Activated naive CD8-positive, alpha-beta T cell (primary cell): ENCODE measurements at regions not wholly inside any gene's neighbourhood (a gene's known extent, or its start where the extent isn't known, plus 50 kb on each side); places are given as distances from the start of the nearest gene placed in this dataset.
"Not testable (repeated sequence)": the region's sequence is repeated elsewhere in the genome, so short reads cannot be mapped to it uniquely, and the experiment has no call there.

Experiments
- H3K27ac Mint-ChIP-seq: one replicate; pipeline ENCODE4 v1.8.0; 2021; ENCODE audit warnings: mixed read lengths
- H3K27me3 Mint-ChIP-seq: one replicate; pipeline ENCODE4 v1.8.0; 2021; ENCODE audit warnings: mixed read lengths
- H3K36me3 Mint-ChIP-seq: one replicate; pipeline ENCODE4 v1.8.0; 2021; ENCODE audit warnings: mixed read lengths
- H3K4me1 Mint-ChIP-seq: one replicate; pipeline ENCODE4 v1.8.0; 2021; ENCODE audit warnings: low read depth, mixed read lengths
- H3K4me3 Mint-ChIP-seq: one replicate; pipeline ENCODE4 v1.8.0; 2021; ENCODE audit warnings: mild to moderate bottlenecking, mixed read lengths
- H3K9me3 Mint-ChIP-seq: one replicate; pipeline ENCODE4 v1.8.0; 2021; ENCODE audit warnings: low read depth, mixed read lengths

GRCh38 chr9:102434545-102434944 lies 560.6 kb upstream of the CYLC2 start:
- H3K4me1 Mint-ChIP-seq: no peaks in the 10 kb centered on the region
- H3K27me3 Mint-ChIP-seq: no peaks in the 10 kb centered on the region
- no peaks in the 10 kb centered on the region for H3K36me3 Mint-ChIP-seq
- H3K27ac Mint-ChIP-seq: no peak overlapping the region
- no peaks in the 10 kb centered on the region for H3K9me3 Mint-ChIP-seq
- H3K4me3 Mint-ChIP-seq: no peak overlapping the region

DNA sequence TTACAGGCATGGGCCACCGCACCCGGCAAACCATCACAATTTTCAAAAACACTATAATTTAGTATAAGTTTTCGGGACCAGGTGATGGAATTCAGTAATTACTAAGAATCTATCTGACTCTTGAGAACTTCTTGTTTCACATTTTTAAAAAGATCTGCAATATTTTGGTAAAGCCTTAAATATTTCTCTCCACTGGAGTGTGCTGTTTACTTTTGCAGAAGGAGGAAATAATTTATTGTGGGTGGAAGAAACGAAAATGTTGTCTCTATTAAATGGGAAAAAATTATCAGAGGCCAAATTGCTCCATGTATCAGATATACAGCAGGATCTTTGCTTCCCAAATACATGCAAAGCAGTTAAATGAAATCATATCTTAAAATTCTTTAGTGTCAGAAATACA lies 566.8 kb upstream of the CYLC2 start:
- no peaks in the 10 kb centered on the region for H3K4me1 Mint-ChIP-seq
- no peaks in the 10 kb centered on the region for H3K36me3 Mint-ChIP-seq
- no peak overlapping the region for H3K4me3 Mint-ChIP-seq
- H3K27ac Mint-ChIP-seq: no peak overlapping the region
- H3K27me3 Mint-ChIP-seq: no peaks in the 10 kb centered on the region
- H3K9me3 Mint-ChIP-seq: peaks cover 3% of the 10 kb centered on the region

DNA sequence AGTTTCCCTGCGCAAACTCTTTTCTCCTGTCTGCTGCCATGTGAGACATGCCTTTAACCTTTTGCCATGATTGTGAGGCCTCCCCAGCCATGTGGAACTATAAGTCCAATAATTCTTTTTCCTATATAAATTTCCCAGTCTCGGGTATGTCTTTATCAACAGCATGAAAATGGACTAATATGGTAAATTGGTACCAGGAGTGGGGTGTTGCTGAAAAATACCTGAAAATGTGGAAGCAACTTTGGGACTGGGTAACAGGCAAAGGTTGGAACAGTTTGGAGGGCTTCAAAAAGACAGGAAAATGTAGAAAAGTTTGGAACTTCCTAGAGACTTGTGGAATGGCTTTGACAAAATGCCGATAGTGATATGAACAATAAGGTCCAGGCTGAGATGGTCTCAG lies 578.9 kb upstream of the CYLC2 start:
- H3K4me3 Mint-ChIP-seq, H3K27me3 Mint-ChIP-seq, H3K9me3 Mint-ChIP-seq, H3K4me1 Mint-ChIP-seq, H3K27ac Mint-ChIP-seq, H3K36me3 Mint-ChIP-seq: not testable (repeated sequence)

GRCh38 chr9:102405218-102405867 lies 589.8 kb upstream of the CYLC2 start:
- H3K27me3 Mint-ChIP-seq: no peaks in the 10 kb centered on the region
- H3K4me3 Mint-ChIP-seq: no peak overlapping the region
- no peaks in the 10 kb centered on the region for H3K4me1 Mint-ChIP-seq
- no peak overlapping the region for H3K27ac Mint-ChIP-seq
- no peaks in the 10 kb centered on the region for H3K9me3 Mint-ChIP-seq
- no peaks in the 10 kb centered on the region for H3K36me3 Mint-ChIP-seq

GRCh38 chr9:102403514-102403913 lies 591.6 kb upstream of the CYLC2 start:
- Mint-ChIP-seq H3K9me3 (peaks cover under 1% of the 10 kb centered on the region), H3K27me3 (no peaks in the 10 kb centered on the region), H3K36me3 (no peaks in the 10 kb centered on the region), H3K27ac (no peak overlapping the region), H3K4me1 (no peaks in the 10 kb centered on the region), H3K4me3 (no peak overlapping the region)

- H3K36me3 Mint-ChIP-seq: no peaks in the 10 kb centered on the region
- no peak overlapping the region for H3K27ac Mint-ChIP-seq
- H3K9me3 Mint-ChIP-seq: peaks cover 6% of the 10 kb centered on the region
- no peaks in the 10 kb centered on the region for H3K4me1 Mint-ChIP-seq
- H3K27me3 Mint-ChIP-seq: no peaks in the 10 kb centered on the region
- H3K4me3 Mint-ChIP-seq: no peak overlapping the region
Observed at GRCh38 chr9:102398205-102398604, 596.9 kb upstream of the CYLC2 start.

GRCh38 chr9:102385620-102386019 lies 609.5 kb upstream of the CYLC2 start:
- not testable (repeated sequence) for H3K4me1 Mint-ChIP-seq, H3K4me3 Mint-ChIP-seq

GRCh38 chr9:102362470-102363132 lies 624.2 kb upstream of the GRIN3A start:
- Mint-ChIP-seq H3K36me3 (no peaks in the 10 kb centered on the region), H3K4me1 (no peaks in the 10 kb centered on the region), H3K27ac (no peak overlapping the region), H3K4me3 (no peak overlapping the region), H3K27me3 (no peaks in the 10 kb centered on the region), H3K9me3 (peaks cover 5% of the 10 kb centered on the region)

More at GRCh38 chr9:102385620-102386019, 609.5 kb upstream of the CYLC2 start:
- not testable (repeated sequence) for H3K27ac Mint-ChIP-seq, H3K36me3 Mint-ChIP-seq, H3K27me3 Mint-ChIP-seq
- H3K9me3 Mint-ChIP-seq: peaks cover 10% of the 10 kb centered on the region

- H3K36me3 Mint-ChIP-seq: no peaks in the 10 kb centered on the region
- H3K9me3 Mint-ChIP-seq: peaks cover 1% of the 10 kb centered on the region
- no peaks in the 10 kb centered on the region for H3K27me3 Mint-ChIP-seq
- no peak overlapping the region for H3K27ac Mint-ChIP-seq
- H3K4me1 Mint-ChIP-seq: no peaks in the 10 kb centered on the region
- H3K4me3 Mint-ChIP-seq: no peak overlapping the region
Observed at GRCh38 chr9:102360846-102361245, 622.4 kb upstream of the GRIN3A start.

GRCh38 chr9:102355982-102356381 lies 617.5 kb upstream of the GRIN3A start:
- Mint-ChIP-seq H3K4me3 (no peak overlapping the region), H3K9me3 (peaks cover 7% of the 10 kb centered on the region), H3K27me3 (no peaks in the 10 kb centered on the region), H3K36me3 (no peaks in the 10 kb centered on the region), H3K27ac (no peak overlapping the region), H3K4me1 (no peaks in the 10 kb centered on the region)

GRCh38 chr9:102354041-102354440 lies 615.6 kb upstream of the GRIN3A start:
- H3K9me3 Mint-ChIP-seq: peaks cover 7% of the 10 kb centered on the region
- H3K27ac Mint-ChIP-seq: no peak overlapping the region
- no peaks in the 10 kb centered on the region for H3K36me3 Mint-ChIP-seq
- H3K27me3 Mint-ChIP-seq: no peaks in the 10 kb centered on the region
- no peak overlapping the region for H3K4me3 Mint-ChIP-seq
- no peaks in the 10 kb centered on the region for H3K4me1 Mint-ChIP-seq

DNA sequence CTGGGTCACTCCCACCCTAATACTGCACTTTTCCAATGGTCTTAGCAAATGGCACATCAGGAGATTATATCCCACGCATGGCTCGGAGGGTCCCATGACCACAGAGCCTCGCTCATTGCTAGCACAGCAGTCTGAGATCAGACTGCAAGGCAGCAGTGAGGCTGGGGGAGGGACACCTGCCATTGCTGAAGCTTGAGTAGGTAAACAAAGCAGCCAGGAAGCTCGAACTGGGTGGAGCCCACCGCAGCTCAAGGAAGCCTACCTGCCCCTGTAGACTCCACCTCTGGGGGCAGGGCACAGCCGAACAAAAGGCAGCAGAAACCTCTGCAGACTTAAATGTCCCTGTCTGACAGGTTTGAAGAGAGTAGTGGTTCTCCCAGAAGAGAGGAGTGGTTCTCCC lies 599.0 kb upstream of the GRIN3A start:
- not testable (repeated sequence) for H3K27ac Mint-ChIP-seq, H3K27me3 Mint-ChIP-seq, H3K4me3 Mint-ChIP-seq, H3K4me1 Mint-ChIP-seq, H3K9me3 Mint-ChIP-seq, H3K36me3 Mint-ChIP-seq

- Mint-ChIP-seq H3K27ac (no peak overlapping the region), H3K9me3 (peaks cover 11% of the 10 kb centered on the region), H3K4me1 (no peaks in the 10 kb centered on the region), H3K27me3 (no peaks in the 10 kb centered on the region), H3K36me3 (peaks cover 3% of the 10 kb centered on the region), H3K4me3 (no peak overlapping the region)
Observed at GRCh38 chr9:102309379-102309778, 570.9 kb upstream of the GRIN3A start.

GRCh38 chr9:102295188-102295587 lies 556.7 kb upstream of the GRIN3A start:
- Mint-ChIP-seq H3K36me3 (no peaks in the 10 kb centered on the region), H3K4me3 (no peak overlapping the region), H3K9me3 (no peaks in the 10 kb centered on the region), H3K27me3 (no peaks in the 10 kb centered on the region), H3K4me1 (no peaks in the 10 kb centered on the region), H3K27ac (no peak overlapping the region)

GRCh38 chr9:102273952-102274351 lies 535.5 kb upstream of the GRIN3A start:
- no peaks in the 10 kb centered on the region for H3K36me3 Mint-ChIP-seq
- H3K4me3 Mint-ChIP-seq: no peak overlapping the region
- H3K4me1 Mint-ChIP-seq: no peaks in the 10 kb centered on the region
- no peak overlapping the region for H3K27ac Mint-ChIP-seq
- no peaks in the 10 kb centered on the region for H3K27me3 Mint-ChIP-seq
- H3K9me3 Mint-ChIP-seq: peaks cover 4% of the 10 kb centered on the region

DNA sequence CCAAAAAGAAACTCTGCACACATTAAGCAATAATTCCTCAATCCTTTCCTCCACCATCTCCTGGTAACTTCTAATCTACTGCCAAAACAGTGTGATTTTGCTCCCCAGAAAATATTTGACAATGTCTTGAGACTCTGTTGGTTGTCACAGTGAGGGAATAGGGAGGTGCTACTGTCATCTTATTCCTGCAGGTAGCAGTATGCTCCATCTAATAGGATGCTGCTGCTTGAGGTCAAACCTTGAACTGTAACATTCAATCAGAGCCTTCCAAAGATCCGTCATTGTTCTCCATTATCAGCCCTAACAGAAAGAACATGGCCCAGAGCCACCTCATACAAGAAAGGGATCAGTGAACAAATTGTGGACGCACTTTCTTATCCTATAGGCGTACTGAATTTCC lies 514.7 kb upstream of the GRIN3A start:
- Mint-ChIP-seq H3K4me1 (no peaks in the 10 kb centered on the region), H3K27ac (no peak overlapping the region), H3K36me3 (no peaks in the 10 kb centered on the region), H3K4me3 (no peak overlapping the region), H3K27me3 (no peaks in the 10 kb centered on the region), H3K9me3 (peaks cover 3% of the 10 kb centered on the region)
